NCI-H524 (cell line): ENCODE measurements at regions not wholly inside any gene's neighbourhood (a gene's known extent, or its start where the extent isn't known, plus 50 kb on each side); places are given as distances from the start of the nearest gene placed in this dataset.
"Not testable (repeated sequence)": the region's sequence is repeated elsewhere in the genome, so short reads cannot be mapped to it uniquely, and the experiment has no call there.

Experiments
- DNase-seq, 2 experiments: peaks; one replicate each; lab custom pipeline; 2025; lab: John Stamatoyannopoulos, UW

DNA sequence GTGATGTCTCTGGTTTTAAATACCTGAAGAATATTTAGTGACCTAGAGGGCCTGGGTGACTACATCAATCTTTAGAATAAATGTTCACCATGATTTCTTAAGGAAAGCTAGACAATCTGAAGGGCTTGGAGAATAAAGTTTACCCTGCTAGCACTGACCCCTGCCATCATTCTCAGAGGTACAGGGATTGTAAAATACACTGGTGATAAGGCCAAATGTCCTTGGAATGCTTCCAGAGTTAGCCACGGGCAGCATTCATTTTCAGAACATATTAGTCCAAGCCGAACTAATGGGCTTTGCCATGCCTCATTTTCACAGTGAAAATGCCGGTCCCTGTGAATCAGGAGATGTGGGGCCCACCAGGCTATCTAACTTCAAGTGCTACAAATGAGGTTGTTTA, 1381.7 kb upstream of the SEL1L start:
- no peak for DNase-seq

- DNase-seq = no peak
Measured at GRCh38 chr14:82935691-82936090, 1402.0 kb upstream of the SEL1L start.

DNA sequence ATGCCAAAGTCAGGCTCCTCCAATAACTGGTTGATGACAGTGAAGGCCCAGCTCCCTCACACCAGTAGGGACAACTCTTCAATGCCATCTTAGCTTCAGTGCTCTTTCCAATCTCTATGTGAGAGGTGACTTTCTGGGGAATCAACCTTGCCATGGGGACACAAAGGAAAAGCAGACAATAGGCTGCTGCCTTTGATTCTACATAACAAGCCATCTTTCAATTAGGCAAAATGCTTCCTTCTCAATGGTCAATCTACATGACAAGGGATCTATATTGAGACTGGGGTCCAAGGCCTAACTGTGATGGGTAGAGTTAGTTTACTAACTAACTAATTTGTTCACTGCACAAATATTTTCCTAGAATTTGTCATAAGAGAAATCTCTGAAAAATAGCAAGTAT, 1417.5 kb upstream of the SEL1L start:
- DNase-seq = no peak

DNA sequence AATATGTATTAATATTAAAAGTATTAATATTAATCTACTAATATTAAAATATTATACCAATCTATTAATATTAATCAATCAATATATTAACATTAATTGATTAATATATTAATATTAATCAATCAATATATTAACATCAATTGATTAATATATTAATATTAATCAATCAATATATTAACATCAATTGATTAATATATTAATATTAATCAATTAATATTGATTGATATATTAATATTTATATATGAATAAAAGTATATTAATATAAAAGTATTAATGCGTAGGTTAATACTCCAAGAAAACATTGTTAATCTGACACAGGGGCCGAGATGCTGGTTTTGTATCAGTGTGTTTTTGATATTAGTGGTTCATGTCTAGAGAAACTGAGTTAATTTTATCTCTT, 1430.1 kb upstream of the SEL1L start:
- DNase-seq = no peak

- no peak for DNase-seq
Measured at GRCh38 chr14:82987502-82988124, 1454.0 kb upstream of the SEL1L start.

DNA sequence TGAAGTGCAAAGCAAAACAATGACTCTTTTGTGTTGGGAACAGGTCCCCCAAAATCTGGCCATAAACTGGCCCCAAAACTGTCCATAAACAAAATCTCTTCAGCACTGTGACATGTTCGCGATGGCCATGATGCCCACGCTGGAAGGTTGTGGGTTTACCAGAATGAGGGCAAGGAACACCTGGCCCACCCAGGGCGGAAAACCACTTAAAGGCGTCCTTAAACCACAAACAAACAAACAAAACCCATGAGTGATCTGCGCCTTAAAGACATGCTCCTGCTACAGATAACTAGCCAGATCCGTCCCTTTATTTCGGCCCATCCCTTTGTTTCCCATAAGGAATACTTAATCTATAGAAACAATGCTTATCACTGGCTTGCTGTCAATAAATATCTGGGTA, 1460.9 kb upstream of the SEL1L start:
- DNase-seq = not testable (repeated sequence)

DNA sequence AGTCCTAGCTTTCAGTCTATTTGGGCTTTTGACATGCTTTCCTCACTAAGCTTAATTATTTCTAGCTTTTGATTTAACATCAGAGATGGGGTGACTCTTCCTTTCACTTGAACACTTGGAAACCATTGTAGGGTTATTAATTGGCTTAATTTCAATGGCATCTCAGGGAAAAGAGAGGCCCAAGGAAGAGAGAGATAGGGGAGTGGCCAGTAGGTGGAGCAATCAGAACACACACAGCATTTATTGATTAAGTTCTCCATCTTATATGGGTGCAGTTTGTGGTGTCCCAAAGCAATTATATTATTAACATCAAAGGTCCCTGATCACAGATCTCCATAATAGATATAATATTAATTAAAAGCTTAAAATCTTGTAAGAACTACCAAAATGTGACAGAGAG, 1466.1 kb upstream of the SEL1L start:
- DNase-seq = peak; percentile 22 to 55

DNA sequence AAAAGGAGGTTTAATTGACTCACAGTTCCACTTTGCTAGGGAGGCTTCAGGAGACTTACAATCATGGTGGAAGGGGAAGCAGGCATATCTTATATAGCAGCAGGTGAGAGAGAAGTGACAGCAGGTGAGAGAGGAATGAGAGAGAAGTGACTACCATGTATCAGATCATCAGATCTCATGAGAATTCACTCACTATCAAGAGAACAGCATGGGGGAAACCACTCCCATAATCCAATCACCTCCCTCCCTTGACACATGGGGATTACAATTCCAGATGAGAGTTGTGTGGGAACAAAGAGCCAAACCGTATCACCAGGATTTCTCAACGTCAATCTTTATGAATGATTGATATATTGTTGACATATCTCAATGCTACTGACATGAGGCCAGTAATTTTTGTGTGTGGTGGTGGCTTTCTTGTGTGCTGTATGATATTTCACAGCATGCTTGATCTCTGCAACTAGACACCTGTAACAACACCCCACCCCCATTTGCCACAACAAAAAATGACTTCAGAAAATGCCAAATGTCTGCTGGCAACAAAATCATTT, 1470.9 kb upstream of the SEL1L start:
- no peak for DNase-seq

DNA sequence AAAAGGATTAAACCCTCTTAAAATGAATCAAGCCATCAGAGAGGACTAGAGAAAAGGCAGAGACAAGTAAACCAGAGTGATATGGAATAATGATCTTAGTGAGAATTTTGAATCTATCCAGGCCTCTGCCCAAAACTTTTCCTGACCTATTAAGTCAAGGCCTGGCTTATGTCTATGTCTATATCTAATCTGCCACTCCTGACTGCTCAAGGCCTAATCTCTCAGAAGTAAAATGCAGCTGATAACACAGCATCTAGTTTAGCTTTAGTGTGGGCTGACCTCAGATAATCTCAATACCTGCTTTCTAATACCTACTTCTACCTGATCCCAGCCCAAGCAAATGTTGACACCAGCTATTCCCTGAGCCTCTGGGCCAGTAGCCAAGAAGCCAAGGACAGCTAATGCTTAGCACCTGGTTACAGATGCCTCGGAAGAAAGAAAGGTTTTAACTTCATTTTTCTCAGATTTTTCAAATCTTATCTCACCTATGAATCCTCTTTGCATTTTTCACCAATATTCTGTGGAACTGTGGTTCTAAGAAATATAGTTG, 1472.5 kb upstream of the SEL1L start:
- no peak for DNase-seq

DNA sequence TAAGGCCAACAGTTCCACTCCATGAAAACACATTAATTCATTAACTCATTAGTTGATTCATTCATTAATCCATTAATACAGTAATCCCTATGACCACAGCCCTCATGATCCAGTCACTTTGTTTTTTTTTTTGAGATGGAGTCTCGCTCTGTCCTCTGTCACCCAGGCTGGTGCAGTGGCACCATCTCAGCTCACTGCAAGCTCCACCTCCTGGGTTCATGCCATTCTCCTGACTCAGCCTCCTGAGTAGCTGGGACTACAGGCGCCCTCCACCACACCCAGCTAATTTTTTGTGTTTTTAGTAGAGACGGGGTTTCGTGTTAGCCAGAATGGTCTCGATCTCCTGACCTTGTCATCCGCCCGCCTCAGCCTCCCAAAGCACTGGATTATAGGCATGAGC, 1473.4 kb upstream of the SEL1L start:
- DNase-seq = not testable (repeated sequence)

GRCh38 chr14:83007641-83008225, 1474.1 kb upstream of the SEL1L start:
- no peak for DNase-seq

DNA sequence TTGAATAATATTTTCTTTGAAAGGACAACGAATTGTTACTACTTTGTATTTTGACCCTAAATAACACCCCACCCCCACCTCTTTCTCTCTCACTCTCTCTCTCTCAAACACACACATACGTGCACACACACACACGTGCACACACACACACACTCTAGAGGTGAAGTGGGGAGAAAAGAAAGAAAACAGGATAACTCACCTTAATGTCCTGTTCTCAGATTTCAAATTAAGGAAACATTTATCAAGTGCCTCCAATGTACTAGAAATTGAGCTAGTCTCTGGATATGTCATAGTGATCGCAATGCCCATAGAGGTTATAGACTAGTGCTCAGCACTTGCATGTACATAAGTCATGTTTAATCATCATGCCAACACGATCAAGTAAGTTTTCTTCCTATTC, 1483.6 kb upstream of the SEL1L start:
- no peak for DNase-seq

GRCh38 chr14:83019744-83020414, 1486.2 kb upstream of the SEL1L start:
- DNase-seq = no peak

DNA sequence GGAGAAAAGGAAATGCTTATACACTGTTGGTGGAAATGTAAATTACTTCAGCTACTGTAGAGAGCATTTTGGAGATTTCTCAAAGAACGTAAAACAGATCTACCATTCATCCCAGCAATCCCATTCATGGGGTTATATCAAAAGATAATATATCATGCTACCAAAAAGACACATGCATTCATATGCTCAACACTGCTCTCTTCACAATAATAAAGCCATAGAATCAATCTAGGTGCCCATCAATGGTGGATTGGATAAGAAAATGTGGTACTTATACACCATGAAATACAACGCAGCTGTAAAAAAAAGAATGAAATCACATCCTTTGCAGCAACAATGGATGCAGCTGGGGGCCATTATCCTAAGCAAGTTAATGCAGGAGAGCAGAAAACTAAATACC, 1487.7 kb upstream of the SEL1L start:
- DNase-seq = no peak

DNA sequence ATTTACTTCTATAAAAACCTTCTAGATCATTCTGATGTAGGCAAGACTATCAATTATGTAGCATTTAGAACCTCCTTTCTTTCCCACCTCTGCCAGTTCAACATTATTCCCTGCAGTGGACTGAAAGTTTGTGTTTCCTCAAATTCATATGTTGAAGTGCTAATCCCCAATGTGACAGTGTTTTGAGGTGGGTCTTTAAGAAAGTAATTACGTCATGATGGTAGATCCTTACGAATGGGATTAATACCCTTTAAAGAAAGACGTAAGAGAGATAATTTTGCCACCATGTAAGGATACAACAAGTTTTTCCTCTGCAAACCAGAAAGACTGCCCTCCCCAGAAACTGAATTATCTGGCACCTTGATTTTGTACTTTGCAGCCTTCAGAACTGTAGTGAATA, 1489.7 kb upstream of the SEL1L start:
- no peak for DNase-seq

GRCh38 chr14:83041224-83041623, 1507.6 kb upstream of the SEL1L start:
- no peak for DNase-seq

- no peak for DNase-seq
Measured at GRCh38 chr14:83042858-83043257, 1509.2 kb upstream of the SEL1L start.

GRCh38 chr14:83044001-83044400, 1510.3 kb upstream of the SEL1L start:
- DNase-seq = no peak

GRCh38 chr14:83047059-83047830, 1513.6 kb upstream of the SEL1L start:
- peak; percentile 29 to 80 for DNase-seq

- DNase-seq = no peak
Measured at GRCh38 chr14:83053022-83053710, 1519.5 kb upstream of the SEL1L start.

DNA sequence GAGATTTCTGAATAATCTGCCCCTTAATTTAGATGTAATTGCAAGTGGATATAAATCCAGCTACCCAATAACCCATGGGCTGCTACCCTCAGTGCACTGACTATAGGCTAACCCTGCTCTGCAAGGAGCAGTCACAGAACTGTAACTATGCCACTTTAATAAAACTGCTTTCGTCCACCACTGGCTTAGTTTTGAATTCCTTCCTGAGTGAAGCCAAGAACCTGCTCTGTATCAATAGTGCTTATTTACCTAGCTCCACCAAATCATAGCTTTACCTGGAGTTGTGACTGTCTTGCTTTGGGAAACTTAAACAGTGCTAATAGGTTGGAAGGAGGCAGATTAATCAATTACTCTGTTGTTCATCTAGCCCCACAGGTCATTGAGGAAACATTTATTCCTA, 1524.4 kb upstream of the SEL1L start:
- no peak for DNase-seq
